GM12875 (cell line): ENCODE measurements at regions not wholly inside any gene's neighbourhood (a gene's known extent, or its start where the extent isn't known, plus 50 kb on each side); places are given as distances from the start of the nearest gene placed in this dataset.

Experiments
- H3K4me3 ChIP-seq: one replicate; pipeline ENCODE4 v1.5.1; 2011; ENCODE audit warnings: low read depth, low read length, control low read depth
- TF ChIP-seq, protein P1 (sequence below): IDR thresholded peaks from 2 replicates; pipeline ENCODE4 v1.5.1; 2011; ENCODE audit warnings: low read depth, mild to moderate bottlenecking, control low read depth, inconsistent platforms, low read length, moderate library complexity, borderline replicate concordance; ENCODE audit not compliant: insufficient read depth

DNA sequence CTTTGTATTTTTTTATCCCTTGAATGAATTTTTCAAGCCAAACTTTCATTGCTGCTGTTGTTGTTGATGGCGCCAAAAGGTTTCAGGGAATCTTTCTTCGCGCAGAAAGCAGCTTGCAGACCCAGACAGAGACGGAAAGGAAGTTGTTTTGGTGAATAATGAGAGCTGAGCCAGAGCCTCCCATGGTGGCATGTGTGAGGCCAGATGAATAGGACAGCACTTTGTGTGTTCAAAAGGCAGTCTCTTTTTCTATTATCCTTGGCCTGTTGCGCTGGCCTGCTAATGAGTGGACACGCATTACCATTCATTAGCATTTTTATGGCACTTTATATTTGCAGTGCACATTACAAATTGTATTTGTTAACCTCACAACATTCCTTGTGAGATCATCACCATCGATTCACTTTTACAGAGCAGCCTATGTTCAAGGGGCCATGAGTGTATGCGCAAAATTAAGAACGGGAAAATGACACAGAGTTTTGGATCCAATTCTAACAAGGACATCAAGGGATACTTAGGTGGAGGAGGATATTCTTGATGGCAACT lies 754.7 kb downstream of the BCL11A start:
- TF ChIP-seq, protein P1, sequence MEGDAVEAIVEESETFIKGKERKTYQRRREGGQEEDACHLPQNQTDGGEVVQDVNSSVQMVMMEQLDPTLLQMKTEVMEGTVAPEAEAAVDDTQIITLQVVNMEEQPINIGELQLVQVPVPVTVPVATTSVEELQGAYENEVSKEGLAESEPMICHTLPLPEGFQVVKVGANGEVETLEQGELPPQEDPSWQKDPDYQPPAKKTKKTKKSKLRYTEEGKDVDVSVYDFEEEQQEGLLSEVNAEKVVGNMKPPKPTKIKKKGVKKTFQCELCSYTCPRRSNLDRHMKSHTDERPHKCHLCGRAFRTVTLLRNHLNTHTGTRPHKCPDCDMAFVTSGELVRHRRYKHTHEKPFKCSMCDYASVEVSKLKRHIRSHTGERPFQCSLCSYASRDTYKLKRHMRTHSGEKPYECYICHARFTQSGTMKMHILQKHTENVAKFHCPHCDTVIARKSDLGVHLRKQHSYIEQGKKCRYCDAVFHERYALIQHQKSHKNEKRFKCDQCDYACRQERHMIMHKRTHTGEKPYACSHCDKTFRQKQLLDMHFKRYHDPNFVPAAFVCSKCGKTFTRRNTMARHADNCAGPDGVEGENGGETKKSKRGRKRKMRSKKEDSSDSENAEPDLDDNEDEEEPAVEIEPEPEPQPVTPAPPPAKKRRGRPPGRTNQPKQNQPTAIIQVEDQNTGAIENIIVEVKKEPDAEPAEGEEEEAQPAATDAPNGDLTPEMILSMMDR: no peak
- H3K4me3 ChIP-seq: no peak overlapping the region

DNA sequence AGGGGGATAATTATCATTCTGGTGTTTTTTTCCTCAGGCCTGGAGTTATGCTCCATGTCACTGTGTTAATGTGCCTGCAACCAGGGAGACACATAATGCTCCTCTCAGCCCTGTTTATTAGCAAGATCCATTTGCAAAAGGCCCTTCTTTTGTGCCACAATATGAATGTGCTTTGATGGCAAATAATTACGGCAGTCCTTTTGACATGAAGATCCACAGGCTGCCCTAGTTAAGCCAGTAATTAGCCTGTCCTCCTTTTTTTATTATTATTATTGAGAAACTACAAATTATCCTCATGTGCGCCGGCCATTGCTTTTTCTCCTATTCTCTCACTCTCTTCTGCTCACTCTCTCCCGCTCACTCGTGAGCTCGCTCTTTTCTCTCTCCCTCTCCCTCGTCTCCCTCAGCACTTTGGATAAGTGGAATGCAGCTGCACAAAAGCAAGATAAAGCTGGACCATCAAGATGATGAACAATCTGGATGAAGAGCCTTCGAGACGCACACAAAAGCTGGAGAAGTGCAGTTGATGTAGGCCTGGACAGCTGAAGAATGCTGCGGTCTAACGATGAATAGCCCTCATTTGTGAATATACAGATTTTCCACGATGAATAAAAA lies 762.3 kb downstream of the BCL11A start:
- no peak overlapping the region for H3K4me3 ChIP-seq
- TF ChIP-seq, protein P1: no peak

DNA sequence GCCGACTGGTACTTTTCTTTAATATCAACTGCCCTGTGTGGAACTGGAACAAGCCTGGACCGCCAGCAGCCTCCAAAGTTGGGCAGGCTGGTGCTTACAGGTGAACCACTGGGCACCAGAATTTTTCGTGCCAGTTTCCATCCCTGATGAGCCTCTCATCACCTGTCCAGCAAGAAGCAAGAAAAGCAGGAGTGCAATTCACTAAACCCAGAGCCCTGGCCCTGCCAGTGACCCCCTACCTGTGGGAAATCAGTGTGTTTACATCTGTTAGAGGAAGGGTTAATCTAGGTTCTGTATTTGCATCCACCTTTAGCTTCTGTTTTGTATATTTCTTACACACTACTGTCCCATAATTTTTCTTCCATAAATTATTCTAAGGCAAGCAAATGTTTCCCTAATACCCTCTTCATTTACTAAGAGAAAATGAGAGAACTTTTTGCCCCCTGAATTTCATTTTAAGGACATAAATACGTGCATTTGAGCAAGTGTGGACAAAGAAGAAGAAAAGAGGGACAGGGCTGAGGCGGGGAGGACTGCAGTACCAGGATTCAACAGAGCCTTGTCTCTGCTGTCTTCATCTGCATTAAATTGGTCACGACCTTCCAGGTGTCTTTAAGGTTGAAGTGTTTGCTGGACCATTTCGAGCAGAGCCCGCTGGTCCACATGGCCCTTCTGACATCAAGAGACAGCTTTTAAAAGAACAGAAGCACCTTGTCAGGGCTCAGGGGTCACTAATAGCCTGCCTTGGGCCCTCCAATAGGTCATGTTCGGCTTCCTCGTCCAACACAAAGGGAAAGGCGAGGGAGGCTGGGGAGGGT lies 763.1 kb downstream of the BCL11A start:
- TF ChIP-seq, protein P1: no peak
- no peak overlapping the region for H3K4me3 ChIP-seq

DNA sequence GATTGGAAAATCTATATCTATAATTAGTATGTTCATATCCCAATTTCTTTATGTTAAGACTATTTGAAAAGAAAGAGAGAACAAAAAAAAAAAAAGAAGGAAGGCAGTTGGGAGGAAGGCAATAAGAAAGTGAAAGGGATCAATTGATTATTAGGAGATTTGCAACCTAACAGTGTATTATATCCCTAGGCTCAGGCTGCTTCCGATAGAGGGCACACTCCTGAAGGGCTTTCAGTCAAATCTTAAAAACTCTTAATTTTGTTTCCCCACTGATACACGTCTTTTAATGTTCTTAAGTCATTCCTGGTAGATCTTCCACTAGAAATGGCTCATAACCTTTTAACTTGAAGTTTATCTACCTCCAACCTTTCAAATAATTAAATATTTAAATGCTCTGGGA lies 763.9 kb downstream of the BCL11A start:
- TF ChIP-seq, protein P1: no peak
- no peak overlapping the region for H3K4me3 ChIP-seq

DNA sequence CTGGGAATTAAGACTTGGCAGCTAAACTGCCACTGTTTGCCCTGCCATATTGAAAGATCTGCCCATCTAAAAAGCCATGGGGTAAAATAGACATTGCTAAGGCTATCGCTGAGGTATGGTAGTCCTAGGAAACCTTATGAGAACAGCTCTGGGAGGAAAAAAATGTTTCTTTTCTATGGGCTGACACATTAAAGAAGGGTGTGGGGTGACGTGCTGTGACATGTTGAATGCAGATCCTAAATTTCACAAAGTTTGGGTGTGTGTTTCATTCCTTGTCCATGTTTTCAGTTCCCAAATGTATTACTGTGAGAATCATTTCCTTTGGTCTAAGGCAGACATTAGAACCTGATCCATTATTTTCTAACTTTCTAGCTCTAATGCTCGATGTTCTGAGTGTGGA lies 766.4 kb downstream of the BCL11A start:
- TF ChIP-seq, protein P1: no peak
- no peak overlapping the region for H3K4me3 ChIP-seq

DNA sequence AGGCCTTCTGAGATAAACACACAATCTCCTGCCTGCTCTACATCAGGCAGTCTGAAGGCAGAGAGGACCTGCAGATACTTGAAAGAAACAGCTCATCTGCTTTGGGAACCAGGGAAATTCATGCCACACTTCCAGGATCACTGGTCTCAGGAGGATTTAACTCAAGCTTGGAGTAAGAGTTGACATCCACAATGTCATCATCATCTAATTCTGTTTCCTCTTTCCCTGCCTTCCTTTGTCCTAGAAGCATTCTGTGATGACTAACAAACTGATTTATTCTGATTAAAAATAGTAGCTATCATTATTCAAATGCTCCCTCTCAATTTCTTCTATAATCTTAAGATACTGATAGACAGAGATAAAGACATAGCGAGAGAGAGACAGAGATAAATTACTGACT lies 766.8 kb downstream of the BCL11A start:
- TF ChIP-seq, protein P1: no peak
- no peak overlapping the region for H3K4me3 ChIP-seq
